T-helper 22 cell (primary cell): ENCODE measurements at regions not wholly inside any gene's neighbourhood (a gene's known extent, or its start where the extent isn't known, plus 50 kb on each side); places are given as distances from the start of the nearest gene placed in this dataset.
"Not testable (repeated sequence)": the region's sequence is repeated elsewhere in the genome, so short reads cannot be mapped to it uniquely, and the experiment has no call there.

Experiments
- DNase-seq: peaks from one replicate; pipeline ENCODE4 v3.0.0-alpha.2; 2020; ENCODE audit warnings: low read depth

GRCh38 chr2:11995456-11995855 lies 249.0 kb downstream of the LPIN1 start:
- DNase-seq = no peak

- DNase-seq = no peak
Observed at GRCh38 chr2:11996618-11997017, 250.2 kb downstream of the LPIN1 start.

DNA sequence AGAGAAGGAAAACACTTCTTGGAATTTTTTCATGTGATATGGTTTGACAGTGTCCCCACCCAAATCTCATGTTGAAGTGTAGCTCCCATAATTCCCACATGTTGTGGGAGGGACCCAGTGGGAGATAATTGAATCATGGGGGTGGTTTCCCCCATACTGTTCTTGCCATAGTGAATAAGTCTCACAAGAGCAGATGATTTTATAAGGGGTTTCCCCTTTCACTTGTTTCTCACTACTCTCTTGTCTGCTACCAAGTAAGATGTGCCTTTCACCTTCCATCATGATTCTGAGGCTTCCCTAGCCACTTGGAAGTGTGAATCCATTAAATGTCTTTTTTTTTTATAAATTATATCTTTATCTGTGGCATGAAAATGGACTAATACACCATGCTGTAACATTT lies 250.7 kb downstream of the LPIN1 start:
- no peak for DNase-seq

DNA sequence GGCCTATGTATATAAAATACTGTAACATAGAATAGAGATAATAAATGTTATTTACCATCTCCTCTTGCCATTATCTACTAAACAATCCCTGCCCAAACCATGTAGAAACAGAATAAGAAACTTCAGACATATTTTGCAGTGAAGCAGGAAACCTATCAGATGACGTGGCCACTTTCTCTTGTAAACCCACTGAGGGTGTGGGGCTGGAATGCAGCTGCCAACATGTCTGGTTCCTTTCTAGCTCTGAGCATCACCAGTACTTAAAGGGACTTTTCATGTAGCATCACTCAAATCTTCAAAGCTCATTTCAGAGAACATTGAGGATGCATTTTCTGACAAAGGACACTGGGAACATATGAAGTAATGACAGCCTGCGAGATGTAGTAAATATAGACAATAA lies 251.8 kb downstream of the LPIN1 start:
- DNase-seq = no peak

DNA sequence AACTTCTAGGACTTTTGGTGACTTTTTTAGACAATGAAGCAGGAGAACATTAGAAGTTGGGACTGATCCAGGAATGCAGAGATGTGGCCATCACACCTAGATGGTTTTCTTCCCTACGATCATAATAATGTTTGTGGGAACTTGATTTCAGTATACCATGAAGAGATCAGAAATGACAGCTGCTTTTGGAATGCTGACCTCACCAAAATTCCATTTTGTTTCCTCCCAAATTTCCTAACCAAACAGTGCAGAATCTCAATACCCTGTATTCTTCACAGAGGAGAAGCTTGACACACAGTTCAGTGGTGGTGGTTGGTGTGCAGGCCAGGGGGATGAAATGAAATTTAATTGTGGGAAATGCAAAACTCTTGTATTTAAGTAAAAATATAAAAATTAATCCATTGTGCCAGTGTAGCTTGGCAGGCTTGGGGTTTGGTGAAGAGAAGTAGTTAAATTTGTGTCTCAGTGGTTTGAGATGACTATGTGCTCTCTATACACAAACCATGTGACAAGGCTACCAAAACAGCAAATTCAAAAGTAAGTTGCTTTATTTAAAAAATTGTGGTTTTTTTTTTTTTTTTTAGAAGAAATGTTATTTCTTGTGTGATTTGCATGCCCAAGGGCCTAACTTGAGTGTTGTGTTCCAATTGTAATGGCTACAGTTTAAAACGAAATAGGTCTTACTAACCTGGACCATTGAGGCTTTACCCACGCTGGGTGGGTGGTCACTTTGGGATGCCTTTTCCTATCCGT lies 252.4 kb downstream of the LPIN1 start:
- DNase-seq = no peak

GRCh38 chr2:12001621-12002020 lies 255.2 kb downstream of the LPIN1 start:
- DNase-seq = no peak

DNA sequence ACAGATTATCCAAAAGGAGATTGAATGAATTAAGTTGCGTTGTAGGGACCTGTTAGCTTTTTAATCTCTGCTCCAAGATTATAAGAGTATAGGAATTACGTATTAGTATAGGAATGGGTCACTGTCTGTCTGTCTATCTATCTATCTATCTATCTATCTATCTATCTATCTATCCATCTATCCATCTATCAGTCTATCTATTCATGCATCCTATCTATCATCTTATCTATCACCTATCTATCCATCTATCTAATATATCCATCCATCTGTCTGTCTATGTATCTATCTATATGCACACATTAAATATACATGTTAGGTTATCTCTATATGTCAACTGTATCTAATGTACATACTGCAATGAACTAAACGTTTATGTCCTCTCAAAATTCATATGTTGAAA lies 255.8 kb downstream of the LPIN1 start:
- no peak for DNase-seq

DNA sequence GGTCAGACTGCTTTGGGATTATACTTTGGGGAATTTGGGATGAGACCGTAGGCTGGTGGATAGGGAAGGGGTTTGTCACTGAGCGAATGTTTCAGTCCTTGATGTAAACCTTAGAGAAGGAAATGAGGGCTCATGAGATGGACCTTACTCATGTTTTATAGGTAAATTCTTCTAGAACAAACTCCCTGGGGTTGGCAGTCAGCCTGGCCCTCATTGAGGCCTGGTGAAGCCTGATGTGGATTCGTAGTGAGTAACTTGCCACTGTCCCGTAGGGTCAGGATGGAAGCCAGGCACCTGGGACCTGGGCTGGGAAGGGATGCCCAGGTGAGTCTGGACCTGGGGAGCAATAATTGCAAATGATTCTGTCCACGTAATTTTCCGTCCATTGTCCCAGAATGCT lies 258.3 kb downstream of the LPIN1 start:
- no peak for DNase-seq

DNA sequence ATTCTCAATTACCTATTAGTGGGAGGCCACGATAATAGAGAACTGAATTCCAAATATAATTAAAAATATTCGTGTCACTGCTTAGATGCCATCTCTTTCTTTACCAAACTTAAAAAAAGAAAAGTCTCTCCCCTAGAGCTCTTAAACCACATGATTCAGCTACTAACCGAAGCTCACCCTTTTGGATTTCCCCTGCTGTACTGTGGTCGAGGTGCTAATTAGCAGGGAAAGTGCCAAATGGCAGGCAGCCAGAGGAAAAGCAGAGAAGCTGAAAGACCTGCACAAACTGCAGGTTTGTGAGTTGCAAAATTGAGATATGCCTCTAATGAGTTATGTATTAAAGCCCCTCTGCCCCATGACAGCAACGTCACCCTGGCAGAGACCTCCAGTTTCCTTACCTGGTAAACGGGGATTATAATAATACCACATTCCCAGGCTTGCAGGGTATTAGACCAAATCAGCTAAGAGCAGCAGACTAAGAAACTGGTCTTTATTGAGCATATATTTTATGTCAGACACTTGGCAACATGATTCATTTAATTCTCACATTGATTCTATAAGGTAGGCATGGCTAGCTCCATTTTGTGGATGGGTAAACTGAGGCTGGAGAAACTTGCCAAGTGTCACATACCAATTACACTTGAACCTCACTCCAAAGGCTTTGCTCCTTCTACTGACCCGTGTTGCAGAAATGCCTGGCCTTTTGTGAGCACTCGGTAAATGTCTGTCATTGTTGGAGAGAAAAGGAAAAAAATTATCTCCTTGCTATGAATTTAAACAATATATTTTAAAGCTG lies 259.7 kb downstream of the LPIN1 start:
- peak; percentile 46 for DNase-seq

- no peak for DNase-seq
Observed at GRCh38 chr2:12006850-12007249, 260.4 kb downstream of the LPIN1 start.

DNA sequence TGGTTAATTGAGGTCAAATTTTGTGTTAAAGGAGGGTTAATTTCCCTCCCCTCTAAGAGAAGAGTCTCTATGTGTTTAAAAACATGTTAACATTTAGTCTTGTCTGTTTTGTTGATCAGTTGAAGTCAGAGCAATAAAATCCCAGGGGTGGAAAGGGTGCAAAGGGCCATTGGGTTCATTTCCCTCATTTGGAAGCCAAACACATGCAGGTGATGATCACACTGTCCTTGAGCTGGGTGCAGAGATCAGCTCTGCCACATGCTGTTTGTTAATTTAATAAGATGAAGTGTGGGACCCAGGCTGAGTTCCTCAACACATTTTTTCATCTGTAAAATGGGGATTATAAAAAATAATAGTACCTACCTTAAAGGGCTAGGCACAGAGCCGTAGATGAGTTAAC lies 260.9 kb downstream of the LPIN1 start:
- DNase-seq = no peak

DNA sequence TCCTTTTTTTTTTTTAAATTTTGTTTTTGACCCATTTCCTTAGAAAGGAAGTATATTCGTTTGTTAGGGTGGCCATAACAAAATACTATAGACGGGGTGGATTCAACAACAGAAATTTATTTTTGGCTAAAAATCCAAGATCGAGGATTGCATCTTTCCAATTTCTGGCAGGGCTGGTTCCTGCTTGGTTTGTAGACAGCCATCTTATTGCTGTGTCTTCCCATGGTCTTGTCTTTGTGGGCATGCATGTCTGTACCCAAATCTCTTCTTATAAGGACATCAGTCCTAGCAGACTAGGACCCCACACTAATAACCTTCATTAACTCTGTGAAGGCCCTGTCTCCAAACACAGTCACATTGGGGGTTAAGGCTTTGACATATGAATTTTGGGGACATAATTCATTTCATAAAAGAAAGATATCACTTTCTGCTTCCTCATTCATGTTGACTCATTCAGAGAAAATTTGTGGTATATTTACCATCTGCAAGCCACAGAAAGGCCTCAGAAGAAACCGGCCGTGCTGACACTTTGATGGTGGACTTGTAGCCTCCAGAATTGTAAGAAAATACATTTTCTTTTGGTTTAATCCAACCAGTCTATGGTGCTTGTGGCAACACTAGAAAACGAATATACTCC lies 262.1 kb downstream of the LPIN1 start:
- DNase-seq = no peak

- no peak for DNase-seq
Observed at GRCh38 chr2:12009323-12009905, 263.0 kb downstream of the LPIN1 start.

DNA sequence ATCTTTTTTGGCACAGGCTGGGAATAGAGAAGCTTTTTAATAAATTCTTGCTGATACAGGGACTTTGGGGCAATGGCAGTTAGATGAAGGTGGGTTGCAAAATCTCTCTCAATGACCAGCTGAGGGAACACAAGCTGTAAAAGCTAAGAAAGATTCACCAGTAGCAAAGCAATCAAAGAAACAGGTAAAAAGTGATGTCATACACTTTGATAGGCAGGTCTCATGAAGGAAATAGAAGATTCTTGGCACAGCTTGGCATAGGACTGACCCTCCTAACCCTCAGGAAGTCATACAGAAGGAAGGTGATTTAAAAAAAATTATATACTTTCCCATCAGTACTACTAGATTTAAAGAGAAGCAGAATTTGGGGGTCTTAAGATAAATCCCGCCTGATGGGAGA lies 263.6 kb downstream of the LPIN1 start:
- DNase-seq = no peak

DNA sequence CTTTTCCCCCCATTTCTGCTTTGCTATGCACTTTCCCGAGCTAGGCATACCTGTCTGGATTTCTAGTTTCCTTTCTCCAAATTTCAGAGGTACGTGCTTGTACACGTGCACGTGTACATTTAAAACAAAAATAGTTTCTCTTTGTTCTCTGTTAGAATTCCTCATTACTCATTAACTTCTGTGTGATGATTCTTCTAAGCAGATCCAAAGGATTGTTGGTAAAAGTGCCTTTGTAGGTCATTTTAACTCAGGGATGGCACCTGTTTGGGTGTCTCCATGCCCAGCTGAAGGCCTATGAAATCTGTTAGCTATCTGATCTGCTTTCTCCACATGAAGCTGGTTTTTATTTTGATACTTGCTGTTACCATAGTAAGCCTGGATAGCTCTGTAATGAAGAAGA lies 264.3 kb downstream of the LPIN1 start:
- no peak for DNase-seq

GRCh38 chr2:12014088-12014960 lies 267.9 kb downstream of the LPIN1 start:
- DNase-seq = no peak

- no peak for DNase-seq
Observed at GRCh38 chr2:12017499-12018157, 271.2 kb downstream of the LPIN1 start.

GRCh38 chr2:12018726-12019125 lies 272.3 kb downstream of the LPIN1 start:
- not testable (repeated sequence) for DNase-seq

DNA sequence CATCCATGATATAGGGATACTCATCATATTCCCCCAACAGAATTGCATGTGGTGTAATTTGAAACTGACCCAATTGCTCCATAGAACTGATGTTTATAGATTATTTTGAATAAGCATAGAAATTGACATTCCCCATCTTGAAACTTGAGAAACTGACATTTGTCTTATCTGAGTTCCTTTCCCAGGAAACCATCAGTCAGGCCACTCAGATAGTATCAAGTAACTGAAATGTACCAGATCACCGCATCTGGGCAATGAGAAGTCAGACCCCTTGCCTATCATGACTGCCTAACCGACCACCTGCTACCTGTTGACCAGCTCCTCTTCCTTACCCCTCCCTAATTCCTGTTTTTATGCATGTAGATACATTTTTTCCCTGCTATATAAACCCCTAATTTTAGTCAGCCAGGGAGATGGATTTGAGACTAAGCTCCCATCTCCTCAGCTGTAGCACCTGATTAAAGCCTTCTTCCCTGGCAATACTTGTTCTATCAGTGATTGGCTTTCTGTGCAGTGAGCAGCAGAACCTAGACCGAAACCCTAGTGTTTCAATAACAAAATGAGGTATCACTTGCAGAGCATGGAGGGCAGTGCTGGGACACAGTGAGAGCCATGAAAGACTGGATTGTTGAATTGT lies 274.5 kb downstream of the LPIN1 start:
- no peak for DNase-seq

DNA sequence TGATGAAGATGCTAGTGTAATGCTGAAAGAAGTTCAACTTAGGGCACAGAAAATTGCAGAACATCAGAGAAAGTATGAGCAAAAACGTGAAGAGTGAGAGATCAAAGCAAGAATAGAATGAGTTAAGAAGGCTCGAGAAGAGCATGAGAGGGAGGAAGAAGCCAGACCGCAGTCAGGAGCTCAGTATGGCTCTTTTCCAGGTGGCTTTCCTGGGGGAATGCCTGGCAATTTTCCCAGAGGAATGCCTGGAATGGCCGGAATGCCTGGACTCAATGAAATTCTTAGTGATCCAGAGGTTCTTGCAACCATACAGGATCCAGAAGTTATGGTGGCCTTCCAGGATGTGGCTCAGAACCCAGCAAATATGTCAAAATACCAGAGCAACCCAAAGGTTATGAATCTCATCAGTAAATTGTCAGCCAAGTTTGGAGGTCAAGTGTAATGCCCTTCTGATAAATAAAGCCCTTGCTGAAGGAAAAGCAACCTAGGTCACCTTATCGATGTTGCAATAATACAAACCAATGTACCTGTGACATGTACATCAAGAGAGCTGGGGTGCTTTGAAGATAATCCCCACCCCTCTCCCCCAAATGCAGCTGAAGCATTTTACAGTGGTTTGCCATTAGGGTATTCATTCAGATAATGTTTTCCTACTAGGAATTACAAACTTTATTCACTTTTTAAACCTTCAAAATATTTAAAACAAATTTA lies 277.9 kb downstream of the LPIN1 start:
- not testable (repeated sequence) for DNase-seq
